H1 (cell line): ENCODE measurements at regions not wholly inside any gene's neighbourhood (a gene's known extent, or its start where the extent isn't known, plus 50 kb on each side); places are given as distances from the start of the nearest gene placed in this dataset.

Experiments used
- CTCF ChIA-PET: fragments of 300-600 bp; sonication (Branson Sonifier 250); formaldehyde crosslinking; loops from one replicate; lab custom pipeline; 2021; ENCODE audit not compliant: partially characterized antibody; lab: Charles Lee
- POLR2A ChIA-PET: fragments of 300-600 bp; sonication (Branson Sonifier 250); formaldehyde crosslinking; loops from one replicate; lab custom pipeline; 2021; ENCODE audit warnings: inconsistent platforms; ENCODE audit not compliant: partially characterized antibody; lab: Charles Lee
- DNase-seq, 2 experiments: peaks; one replicate each; pipeline versions ENCODE4 v3.0.0 to v3.0.0-alpha.2; 2010 to 2022; ENCODE audit warnings: low spot score in 2 of 2, low read depth in 1 of 2, mixed read lengths in 1 of 2
- FAIRE-seq: peaks from 2 replicates; lab custom pipeline; 2011; peaks lifted over from hg19 to GRCh38; lab: Jason Lieb, UNC
- H2AFZ ChIP-seq: 2 replicates; pipeline ENCODE4 v1.8.1; 2012; ENCODE audit warnings: low read length, inconsistent platforms
- H2AK5ac ChIP-seq: 2 replicates; pipeline ENCODE4 v1.6.1; 2013; ENCODE audit warnings: low read depth, low read length
- H2BK120ac ChIP-seq: replicated peaks from 2 replicates; pipeline ENCODE3; 2013; ENCODE audit warnings: low read depth, low read length, inconsistent platforms
- H2BK12ac ChIP-seq: 2 replicates; pipeline ENCODE4 v1.6.1; 2013; ENCODE audit warnings: low read depth, low read length
- H2BK15ac ChIP-seq: 2 replicates; pipeline ENCODE4 v1.6.1; 2013; ENCODE audit warnings: low read length
- H2BK20ac ChIP-seq: 2 replicates; pipeline ENCODE4 v1.6.1; 2013; ENCODE audit warnings: low read length
- H2BK5ac ChIP-seq: 2 replicates; pipeline ENCODE4 v1.6.1; 2013; ENCODE audit warnings: low read depth, low read length
- H3K14ac ChIP-seq: 2 replicates; pipeline ENCODE4 v1.6.1; 2013; ENCODE audit warnings: inconsistent platforms; ENCODE audit not compliant: insufficient read length
- H3K18ac ChIP-seq: 2 replicates; pipeline ENCODE4 v1.6.1; 2013; ENCODE audit warnings: low read length; ENCODE audit errors: extremely low read depth
- H3K23ac ChIP-seq: 2 replicates; pipeline ENCODE4 v1.6.1; 2013; ENCODE audit warnings: inconsistent platforms; ENCODE audit not compliant: insufficient read length
- H3K23me2 ChIP-seq: 2 replicates; pipeline ENCODE4 v1.6.1; 2013; ENCODE audit warnings: low read depth, low read length
- H3K27ac ChIP-seq: 2 replicates; pipeline ENCODE4 v1.6.1; 2011; ENCODE audit warnings: low read depth, low read length, inconsistent platforms
- H3K27me3 ChIP-seq, 4 experiments: replicated peaks in 1 of 4; 1 replicate in 1 of 4; 2 replicates in 3 of 4; pipeline versions ENCODE4 v1.6.1 to v1.8.1; 2011 to 2013; ENCODE audit warnings: low read length in 3 of 4, mild to moderate bottlenecking in 3 of 4, inconsistent platforms in 2 of 4, mixed read lengths in 2 of 4, moderate library complexity in 1 of 4; ENCODE audit not compliant: control insufficient read depth in 3 of 4, insufficient read depth in 3 of 4; ENCODE audit errors: extremely low read depth in 1 of 4
- H3K36me3 ChIP-seq, 4 experiments: 2 replicates each; pipeline versions ENCODE4 v1.6.1 to v1.8.1; 2011 to 2013; ENCODE audit warnings: mild to moderate bottlenecking in 4 of 4, low read length in 3 of 4, moderate library complexity in 2 of 4, control low read depth in 1 of 4, inconsistent platforms in 1 of 4; ENCODE audit not compliant: insufficient read depth in 4 of 4, control insufficient read depth in 2 of 4
- H3K4ac ChIP-seq: replicated peaks from 2 replicates; pipeline ENCODE3; 2013; ENCODE audit warnings: low read length, low read depth, mixed read lengths, inconsistent platforms; ENCODE audit not compliant: insufficient read length
- H3K4me1 ChIP-seq, 4 experiments: replicated peaks in 1 of 4; 1 replicate in 1 of 4; 2 replicates in 3 of 4; pipeline versions ENCODE4 v1.6.1 to v1.8.1; 2011 to 2013; ENCODE audit warnings: low read length in 3 of 4, inconsistent platforms in 2 of 4, mixed read lengths in 1 of 4; ENCODE audit not compliant: insufficient read depth in 4 of 4, control insufficient read depth in 3 of 4
- H3K4me2 ChIP-seq, 2 experiments: 2 replicates each; pipeline versions ENCODE4 v1.6.1 to v1.8.1; 2011 to 2013; ENCODE audit warnings: low read depth in 2 of 2, low read length in 2 of 2, control low read depth in 1 of 2, inconsistent platforms in 1 of 2, mild to moderate bottlenecking in 1 of 2; ENCODE audit not compliant: insufficient read depth in 1 of 2
- H3K4me3 ChIP-seq, 4 experiments: fragments of 200-600, 300-600 bp in 1 of 4; sonication (generic), shearing (Covaris generic), sonication (Bioruptor Twin) in 1 of 4; 2 replicates each; pipeline versions ENCODE4 v1.5.1 to v1.8.1; 2011 to 2016; ENCODE audit warnings: low read length in 4 of 4, low read depth in 3 of 4, control low read depth in 2 of 4, inconsistent platforms in 2 of 4, mild to moderate bottlenecking in 2 of 4, mixed read lengths in 1 of 4, moderate library complexity in 1 of 4; ENCODE audit not compliant: insufficient read depth in 2 of 4; ENCODE audit errors: extremely low read depth in 1 of 4
- H3K56ac ChIP-seq: replicated peaks from 2 replicates; pipeline ENCODE3; 2013; ENCODE audit warnings: low read depth, mild to moderate bottlenecking, mixed read lengths, low read length, inconsistent platforms; ENCODE audit not compliant: insufficient read length
- H3K79me1 ChIP-seq: 2 replicates; pipeline ENCODE4 v1.6.1; 2013; ENCODE audit warnings: low read depth, low read length, control low read depth
- H3K79me2 ChIP-seq, 2 experiments: 2 replicates each; pipeline versions ENCODE4 v1.6.1 to v1.8.1; 2012 to 2013; ENCODE audit warnings: low read length in 2 of 2, mild to moderate bottlenecking in 2 of 2, inconsistent platforms in 1 of 2; ENCODE audit not compliant: insufficient read depth in 2 of 2, control insufficient read depth in 1 of 2
- H3K9ac ChIP-seq, 4 experiments: replicated peaks in 1 of 4; 1 replicate in 1 of 4; 2 replicates in 3 of 4; pipeline versions ENCODE4 v1.6.1 to v1.8.1; 2011 to 2013; ENCODE audit warnings: low read depth in 3 of 4, low read length in 3 of 4, control low read depth in 2 of 4, mild to moderate bottlenecking in 2 of 4, moderate library complexity in 2 of 4, inconsistent platforms in 1 of 4; ENCODE audit errors: extremely low read depth in 1 of 4
- H3K9me3 ChIP-seq, 2 experiments: 2 replicates each; pipeline versions ENCODE4 v1.6.1 to v1.8.1; 2012 to 2013; ENCODE audit warnings: mild to moderate bottlenecking in 2 of 2, moderate library complexity in 2 of 2, control low read depth in 1 of 2, inconsistent platforms in 1 of 2, low read depth in 1 of 2, low read length in 1 of 2, mixed read lengths in 1 of 2; ENCODE audit not compliant: insufficient read depth in 2 of 2
- H4K20me1 ChIP-seq, 2 experiments: replicated peaks in 1 of 2; 2 replicates each; pipeline versions ENCODE3 to v1.8.1; 2011 to 2013; ENCODE audit warnings: inconsistent platforms in 2 of 2, low read length in 2 of 2, mild to moderate bottlenecking in 1 of 2; ENCODE audit not compliant: insufficient read depth in 2 of 2, control insufficient read depth in 1 of 2
- H4K5ac ChIP-seq: 2 replicates; pipeline ENCODE4 v1.6.1; 2013; ENCODE audit warnings: low read length, low read depth, mixed read lengths, inconsistent platforms; ENCODE audit not compliant: insufficient read length
- H4K8ac ChIP-seq: 2 replicates; pipeline ENCODE4 v1.8.0; 2013; ENCODE audit warnings: mild to moderate bottlenecking, moderate library complexity, low read length, inconsistent platforms; ENCODE audit not compliant: insufficient read depth; ENCODE audit errors: extremely low read depth
- H4K91ac ChIP-seq: replicated peaks from 2 replicates; pipeline ENCODE3; 2013; ENCODE audit warnings: low read length, mixed read lengths, inconsistent platforms; ENCODE audit not compliant: insufficient read length
- CTCF ChIP-seq, 3 experiments: IDR thresholded peaks; 1 replicate in 2 of 3; 2 replicates in 1 of 3; pipeline versions ENCODE4 v1.5.1 to v1.6.1; 2011; ENCODE audit warnings: low read length in 3 of 3, mild to moderate bottlenecking in 3 of 3, inconsistent platforms in 2 of 3, low read depth in 1 of 3, moderate library complexity in 1 of 3; ENCODE audit not compliant: insufficient read depth in 1 of 3; ENCODE audit errors: control extremely low read depth in 1 of 3
- KDM1A ChIP-seq: fragments of 200-600, 300-600 bp; sonication (generic); IDR thresholded peaks from 2 replicates; pipeline ENCODE4 v1.7.1; 2016; ENCODE audit warnings: mild to moderate bottlenecking, low read length, borderline replicate concordance
- SP4 ChIP-seq: IDR thresholded peaks from 2 replicates; pipeline ENCODE4 v1.6.1; 2012; ENCODE audit warnings: low read length, inconsistent platforms
- TEAD4 ChIP-seq: IDR thresholded peaks from 2 replicates; pipeline ENCODE4 v1.6.1; 2012; ENCODE audit warnings: low read depth, low read length, inconsistent platforms, mixed read lengths
- WGBS, 2 experiments: shearing (Covaris generic) in 1 of 2; methylation state at CpG; one replicate each; pipeline versions ENCODE4 v1.1.6 to v1.1.7; 2013 to 2015; ENCODE audit warnings: low lambda C conversion rate in 2 of 2, mixed read lengths in 2 of 2, inconsistent platforms in 1 of 2, low coverage in 1 of 2, missing lambda C conversion rate in 1 of 2; ENCODE audit not compliant: insufficient replicate concordance in 2 of 2, insufficient coverage in 1 of 2, insufficient read length in 1 of 2; ENCODE audit errors: extremely low coverage in 1 of 2, missing lambda C conversion rate in 1 of 2; 5-methylcytosine and 5-hydroxymethylcytosine counted together

GRCh38 chr14:71824816-71825215, 107.4 kb upstream of the RGS6 start:
- ChIA-PET CTCF (interaction anchor here (0.7 kb wide), 2 partner anchors 9 to 290 kb away, joined by 3 to 4 read pairs; no protein-coding TSS in a partner anchor), POLR2A (no interaction called here)
- Histone ChIP-seq H3K18ac (no peak overlapping the region), H3K4me2 (peak overlapping the region in 1 of 2 experiments; percentile 44; a peak in 1 of 4 replicates), H3K36me3 (no peaks in the 10 kb centered on the region), H2BK5ac (no peak overlapping the region), H3K27ac (no peak overlapping the region), H4K91ac (no peak overlapping the region), H2AFZ (no peak overlapping the region; the same call in 1 of the 2 replicates), H2AK5ac (no peak overlapping the region), H2BK20ac (no peak overlapping the region), H3K4me1 (peaks cover 0 to 7% (median 4%) of the 10 kb centered on the region in 4 experiments; a peak in 4 of 7 replicates), H3K56ac (no peak overlapping the region), H2BK120ac (no peak overlapping the region), H4K8ac (no peak overlapping the region), H3K4ac (no peak overlapping the region), H3K14ac (no peak overlapping the region), H3K27me3 (no peaks in the 10 kb centered on the region), H3K4me3 (peak overlapping the region in 1 of 4 experiments; percentile 19; a peak in 1 of 8 replicates), H2BK15ac (no peak overlapping the region), H2BK12ac (no peak overlapping the region), H3K23me2 (no peaks in the 10 kb centered on the region), H4K5ac (no peak overlapping the region), H3K79me2 (no peaks in the 10 kb centered on the region), H3K9ac (no peak overlapping the region), H3K23ac (no peak overlapping the region), H3K9me3 (no peaks in the 10 kb centered on the region), H3K79me1 (no peaks in the 10 kb centered on the region), H4K20me1 (no peaks in the 10 kb centered on the region)
- 60% methylated on average over 5 of the region's 5 CpGs; no CpG with 5 or more reads in 1 of the 2 experiments for WGBS, 2 experiments
- FAIRE-seq: no peak
- no peak for DNase-seq
- TF ChIP-seq TEAD4: no peak
- peak in 1 of 3 experiments; percentile 10; a peak in 1 of 4 replicates for TF ChIP-seq CTCF (IDR thresholded peaks at IDR 0.05; ENCODE audit: control extremely low read depth in 1 of 3, insufficient read depth in 1 of 3, low read depth in 1 of 3, low read length in 3 of 3)
- no peak for TF ChIP-seq SP4
- no peak for TF ChIP-seq KDM1A
